Panc1 (cell line): ENCODE measurements at regions not wholly inside any gene's neighbourhood (a gene's known extent, or its start where the extent isn't known, plus 50 kb on each side); places are given as distances from the start of the nearest gene placed in this dataset.

ENCODE experiments used
- ATAC-seq: fragments of 200-7000 bp; cut with Tn5 transposase; 2 replicates; pipeline ENCODE4 v1.9.1; 2020; ENCODE audit warnings: mild to moderate bottlenecking, moderate library complexity
- BruUV-seq: library from RNA; stranded (reverse); fragments of 400-500 nt; replicated peaks from 2 replicates; lab custom pipeline; 2021; lab: Mats Ljungman, UMichigan
- CTCF ChIA-PET: fragments of 300-600 bp; sonication (Branson Sonifier 250); formaldehyde crosslinking; loops from one replicate; lab custom pipeline; 2022; ENCODE audit warnings: antibody characterized with exemption; lab: Charles Lee
- POLR2A ChIA-PET: fragments of 300-600 bp; sonication (Branson Sonifier 250); formaldehyde crosslinking; loops from one replicate; lab custom pipeline; 2022; ENCODE audit warnings: antibody characterized with exemption; lab: Charles Lee
- DNase-seq: peaks from one replicate; pipeline ENCODE4 v3.0.0-alpha.2; 2010; ENCODE audit warnings: low read depth, low spot score
- H3K27ac ChIP-seq: 2 replicates; pipeline ENCODE4 v1.5.1; 2011; ENCODE audit warnings: mild to moderate bottlenecking, low read length, inconsistent platforms
- H3K27me3 ChIP-seq: fragments of 200-500 bp; sonication (Bioruptor generic); 2 replicates; pipeline ENCODE4 v1.6.0; 2014; ENCODE audit warnings: low read length, inconsistent platforms; ENCODE audit not compliant: control insufficient read depth, insufficient read depth
- H3K36me3 ChIP-seq: fragments of 200-500 bp; sonication (Bioruptor generic); 2 replicates; pipeline ENCODE4 v1.5.1; 2014; ENCODE audit warnings: inconsistent platforms, mild to moderate bottlenecking, low read length, moderate library complexity; ENCODE audit not compliant: control insufficient read depth, insufficient read depth
- H3K4me1 ChIP-seq: 2 replicates; pipeline ENCODE4 v1.5.1; 2011; ENCODE audit warnings: inconsistent platforms, mild to moderate bottlenecking, low read length, moderate library complexity; ENCODE audit not compliant: control insufficient read depth, insufficient read depth
- H3K4me3 ChIP-seq, 2 experiments: 2 replicates each; pipeline ENCODE4 v1.5.1; 2011 to 2012; ENCODE audit warnings: low read depth in 2 of 2, low read length in 2 of 2, mild to moderate bottlenecking in 2 of 2, inconsistent platforms in 1 of 2, moderate library complexity in 1 of 2
- H3K9me3 ChIP-seq: fragments of 200-500 bp; sonication (Bioruptor generic); 2 replicates; pipeline ENCODE4 v1.5.1; 2014; ENCODE audit warnings: low read depth, mild to moderate bottlenecking, inconsistent platforms, low read length, moderate library complexity; ENCODE audit not compliant: control insufficient read depth, insufficient read depth
- CTCF ChIP-seq: fragments of 450-650 bp; IDR thresholded peaks from 2 replicates; pipeline ENCODE4 v1.5.1; 2017; ENCODE audit warnings: mild to moderate bottlenecking
- POLR2AphosphoS5 ChIP-seq: IDR thresholded peaks from 2 replicates; pipeline ENCODE4 v1.6.1; 2012; ENCODE audit warnings: mild to moderate bottlenecking, low read depth, low read length, moderate library complexity
- REST ChIP-seq, 2 experiments: IDR thresholded peaks; 2 replicates each; pipeline ENCODE4 v1.6.1; 2011 to 2012; ENCODE audit warnings: low read depth in 2 of 2, control low read depth in 1 of 2, low read length in 1 of 2, mild to moderate bottlenecking in 1 of 2, moderate library complexity in 1 of 2; ENCODE audit not compliant: insufficient read depth in 1 of 2
- SIN3A ChIP-seq: IDR thresholded peaks from 2 replicates; pipeline ENCODE4 v1.6.1; 2012; ENCODE audit warnings: low read depth, mild to moderate bottlenecking, low read length, moderate library complexity, borderline replicate concordance; ENCODE audit not compliant: insufficient read depth
- TCF7L2 ChIP-seq: IDR thresholded peaks from 2 replicates; pipeline ENCODE4 v1.6.1; 2011; ENCODE audit warnings: mild to moderate bottlenecking, low read depth, low read length, inconsistent platforms
- in situ Hi-C: cut with HindIII; loops from 2 replicates; pipeline ENCODE4 v1.10.0; 2016; ENCODE audit warnings: low sequenced_read_pairs, low pct_unique_long_range_greater_than_20kb
- intact Hi-C: fragments of 100-400 bp; cut with micrococcal nuclease; formaldehyde crosslinking; loops from one replicate; pipeline ENCODE4 v1.10.0; 2022; ENCODE audit not compliant: unreplicated experiment

- H3K4me3 ChIP-seq: no peak overlapping the region
- no peaks in the 10 kb centered on the region for H3K36me3 ChIP-seq
- TF ChIP-seq CTCF (no peak; the same call in 1 of the 2 replicates), SIN3A (no peak), POLR2AphosphoS5 (no peak), TCF7L2 (no peak), REST (IDR thresholded peaks at IDR 0.05; ENCODE audit: insufficient read depth in 1 of 2, low read depth in 2 of 2, low read length in 1 of 2) (no peak)
- no peak overlapping the region for H3K27ac ChIP-seq
- ChIA-PET CTCF (no interaction called here), POLR2A (no interaction called here)
- in situ Hi-C loops: no loop called here
- H3K4me1 ChIP-seq: no peaks in the 10 kb centered on the region
- H3K27me3 ChIP-seq: no peaks in the 10 kb centered on the region
- ATAC-seq (no peak), DNase-seq (no peak)
- H3K9me3 ChIP-seq: no peaks in the 10 kb centered on the region
- BruUV-seq: no TSS peak
- intact Hi-C loops: no loop called here
These were observed 946.3 kb downstream of the DTWD2 start for GRCh38 chr5:118042076-118042475.

GRCh38 chr5:118040496-118040895 is 947.9 kb downstream of the DTWD2 start:
- no TSS peak for BruUV-seq
- in situ Hi-C loops (no loop called here), intact Hi-C loops (no loop called here)
- no peak overlapping the region for H3K27ac ChIP-seq
- no peak for ATAC-seq
- no peak for TF ChIP-seq CTCF
- H3K4me3 ChIP-seq: no peak overlapping the region
- no peaks in the 10 kb centered on the region for H3K4me1 ChIP-seq
- H3K36me3 ChIP-seq: no peaks in the 10 kb centered on the region
- no peaks in the 10 kb centered on the region for H3K9me3 ChIP-seq
- H3K27me3 ChIP-seq: no peaks in the 10 kb centered on the region
- ChIA-PET POLR2A (no interaction called here), CTCF (no interaction called here)
- DNase-seq: no peak
